HAP-1 (cell line): ENCODE measurements at regions not wholly inside any gene's neighbourhood (a gene's known extent, or its start where the extent isn't known, plus 50 kb on each side); places are given as distances from the start of the nearest gene placed in this dataset.

Source experiments
- DNase-seq, 2 experiments: peaks; one replicate each; pipeline ENCODE4 v3.0.0-alpha.2; 2016 to 2020; ENCODE audit warnings: low spot score in 2 of 2
- H3K27me3 ChIP-seq: fragments of 250-450 bp; sonication (Bioruptor Pico); 2 replicates; pipeline ENCODE4 v1.5.1; 2020; ENCODE audit warnings: low read depth, mild to moderate bottlenecking, moderate library complexity
- H3K36me3 ChIP-seq: fragments of 250-450 bp; sonication (Bioruptor Pico); replicated peaks from 2 replicates; pipeline ENCODE4 v1.5.1; 2020; ENCODE audit warnings: mild to moderate bottlenecking
- H3K4me1 ChIP-seq: fragments of 250-450 bp; sonication (Bioruptor Pico); 2 replicates; pipeline ENCODE4 v1.5.1; 2020; ENCODE audit warnings: mild to moderate bottlenecking
- H3K4me3 ChIP-seq: fragments of 250-450 bp; sonication (Bioruptor Pico); 2 replicates; pipeline ENCODE4 v1.5.1; 2020; ENCODE audit warnings: mild to moderate bottlenecking, moderate library complexity
- H3K9me3 ChIP-seq: fragments of 250-450 bp; sonication (Bioruptor Pico); 2 replicates; pipeline ENCODE4 v1.5.1; 2020; ENCODE audit warnings: mild to moderate bottlenecking, moderate library complexity
- in situ Hi-C: fragments of 300-500 bp; cut with MboI; formaldehyde crosslinking; loops from 3 replicates; pipeline ENCODE4 v1.14.3; 2020; ENCODE audit warnings: low sequenced_read_pairs, inconsistent platforms, mixed read lengths

DNA sequence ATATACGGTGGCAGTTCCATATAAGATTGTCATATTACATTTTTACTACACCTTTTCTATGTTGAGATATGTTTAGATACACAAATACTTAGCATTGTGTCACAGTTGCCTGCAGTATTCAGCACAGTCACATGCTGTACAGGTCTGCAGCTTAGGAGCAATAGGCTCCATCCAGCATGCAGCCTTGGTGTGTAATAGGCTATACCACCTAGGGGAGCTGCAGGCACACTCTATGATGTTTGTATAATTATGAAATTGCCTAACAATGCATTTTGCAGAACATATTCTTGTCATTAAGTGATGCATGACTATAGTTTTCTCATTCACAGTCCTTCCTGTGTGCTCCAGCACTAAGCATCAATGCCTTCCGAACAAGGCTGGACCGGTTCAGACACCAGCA is 133.4 kb downstream of the NDUFA10 start:
- Histone ChIP-seq H3K36me3 (no peaks in the 10 kb centered on the region), H3K4me3 (no peak overlapping the region), H3K27me3 (no peaks in the 10 kb centered on the region), H3K4me1 (no peaks in the 10 kb centered on the region), H3K9me3 (no peaks in the 10 kb centered on the region)
- in situ Hi-C loops = no loop called here
- DNase-seq = no peak

DNA sequence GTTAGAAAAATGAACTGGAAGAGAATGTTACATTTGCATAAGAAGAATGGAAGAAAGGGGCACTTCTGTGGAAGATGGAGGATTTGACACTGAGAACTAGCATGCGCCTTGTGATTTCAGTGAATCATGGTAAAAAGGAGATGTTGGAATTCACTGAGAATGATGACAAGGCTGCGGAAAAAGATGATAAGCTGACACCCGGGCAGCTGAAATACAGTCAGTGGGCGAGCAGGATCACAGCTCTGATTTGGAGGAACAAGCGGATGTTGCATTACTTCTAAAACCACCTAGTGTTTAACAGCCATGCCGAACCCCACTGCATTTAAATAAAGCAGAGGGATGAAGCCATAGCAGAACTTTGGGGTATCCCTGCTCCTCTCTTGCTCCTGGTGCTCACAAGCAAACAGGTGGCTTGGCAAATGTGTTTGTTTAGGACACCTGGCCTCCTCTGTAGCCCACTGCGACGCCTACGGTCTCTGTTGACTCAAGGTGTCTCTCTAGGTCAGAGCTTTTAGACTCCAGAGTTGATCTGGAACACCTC is 134.9 kb downstream of the NDUFA10 start:
- no peak for DNase-seq
- 0 out of 2 replicates have a peak, but pooled peaks cover 2% of the 10 kb centered on the region for H3K9me3 ChIP-seq
- H3K4me1 ChIP-seq = no peaks in the 10 kb centered on the region
- H3K4me3 ChIP-seq = no peak overlapping the region
- H3K36me3 ChIP-seq = no peaks in the 10 kb centered on the region
- no peaks in the 10 kb centered on the region for H3K27me3 ChIP-seq
- in situ Hi-C loops = no loop called here

DNA sequence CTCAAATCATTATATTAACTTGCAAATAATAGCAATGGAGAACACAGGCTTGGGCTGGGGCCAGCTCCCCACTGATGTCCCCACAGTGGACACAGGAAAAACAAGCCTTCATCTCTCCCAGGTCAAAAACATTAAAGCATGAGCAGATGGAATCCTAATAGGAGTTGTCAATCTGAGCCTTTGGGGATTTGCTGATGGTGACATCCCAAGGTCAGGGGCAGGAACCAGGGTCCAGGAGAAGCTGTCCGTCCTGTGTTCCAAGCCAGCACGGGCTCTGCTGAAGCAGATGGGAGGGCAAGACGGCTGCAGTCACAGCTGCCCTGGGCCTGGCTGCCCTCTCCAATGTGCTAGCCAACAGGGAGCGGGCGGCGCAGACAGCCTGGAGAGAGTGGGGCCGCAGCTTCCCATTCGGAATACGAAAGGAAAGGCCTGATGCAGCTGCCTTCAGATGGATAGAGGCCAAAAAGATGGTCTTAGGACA is 135.5 kb downstream of the NDUFA10 start:
- Histone ChIP-seq H3K4me1 (no peaks in the 10 kb centered on the region), H3K4me3 (no peak overlapping the region), H3K27me3 (no peaks in the 10 kb centered on the region), H3K36me3 (no peaks in the 10 kb centered on the region), H3K9me3 (peaks cover 8% of the 10 kb centered on the region; the same call in 1 of the 2 replicates)
- in situ Hi-C loops = no loop called here
- no peak for DNase-seq

DNA sequence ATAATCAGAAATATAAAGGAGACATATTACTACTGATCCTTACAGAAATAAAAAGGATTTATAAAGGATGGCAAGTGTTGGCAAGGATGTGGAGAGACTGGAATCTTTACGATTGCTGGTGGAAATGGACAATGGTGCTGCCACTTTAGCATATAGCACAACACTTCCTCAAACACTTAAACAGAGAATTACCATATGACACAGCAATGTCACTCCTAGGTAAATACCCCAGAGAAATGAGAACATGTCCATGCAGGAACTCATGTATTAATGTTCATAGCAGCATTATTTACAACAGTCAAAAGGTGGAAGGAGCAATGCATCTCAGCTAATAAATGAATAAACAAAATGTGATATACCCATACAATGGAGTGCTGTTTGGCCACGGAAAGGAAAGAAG is 137.5 kb downstream of the NDUFA10 start:
- peaks cover 9% of the 10 kb centered on the region; the same call in 1 of the 2 replicates for H3K9me3 ChIP-seq
- H3K4me1 ChIP-seq = no peaks in the 10 kb centered on the region
- no peak overlapping the region for H3K4me3 ChIP-seq
- in situ Hi-C loops = no loop called here
- no peaks in the 10 kb centered on the region for H3K27me3 ChIP-seq
- H3K36me3 ChIP-seq = no peaks in the 10 kb centered on the region
- DNase-seq = no peak

DNA sequence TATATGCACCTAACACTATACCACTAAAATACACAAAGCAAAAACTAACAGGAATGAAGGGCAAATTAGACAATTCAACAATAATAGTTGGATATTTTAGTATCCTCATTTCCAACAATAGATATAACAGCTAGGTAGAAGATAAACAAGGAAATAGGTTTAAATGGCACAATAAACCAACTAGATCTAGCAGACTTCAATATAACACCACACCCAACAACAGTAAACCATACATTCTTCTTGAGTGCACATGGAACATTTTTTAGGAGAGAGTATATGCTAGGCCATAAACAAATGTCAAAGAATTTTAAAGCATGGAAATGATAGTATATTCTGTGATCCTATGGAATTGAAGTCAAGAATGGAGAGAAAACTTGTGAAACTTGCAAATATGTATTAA is 138.4 kb downstream of the NDUFA10 start:
- Histone ChIP-seq H3K27me3 (no peaks in the 10 kb centered on the region), H3K4me1 (no peaks in the 10 kb centered on the region), H3K36me3 (no peaks in the 10 kb centered on the region), H3K9me3 (peaks cover 9% of the 10 kb centered on the region; the same call in 1 of the 2 replicates), H3K4me3 (no peak overlapping the region)
- in situ Hi-C loops = no loop called here
- no peak for DNase-seq

DNA sequence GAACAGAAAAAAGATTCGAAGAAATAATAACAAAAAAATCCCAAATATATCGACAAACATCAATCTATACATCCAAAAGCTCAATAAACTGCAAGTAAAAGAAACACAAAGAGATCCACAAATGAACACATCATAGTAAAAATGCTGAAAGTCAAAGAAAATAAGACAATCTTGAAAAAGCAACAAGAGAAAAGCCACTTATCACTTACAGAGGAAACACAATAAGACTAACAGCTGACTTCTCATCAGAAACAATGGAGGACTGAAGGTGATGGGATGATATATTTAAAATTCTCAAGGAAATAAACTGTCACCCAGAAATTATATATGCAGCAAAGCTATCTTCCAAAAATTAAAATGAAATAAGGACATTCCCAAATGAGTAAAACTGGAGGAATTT is 140.3 kb downstream of the NDUFA10 start:
- DNase-seq = no peak
- H3K36me3 ChIP-seq = no peaks in the 10 kb centered on the region
- H3K4me3 ChIP-seq = no peak overlapping the region
- H3K9me3 ChIP-seq = peaks cover 9% of the 10 kb centered on the region; the same call in 1 of the 2 replicates
- no peaks in the 10 kb centered on the region for H3K4me1 ChIP-seq
- no peaks in the 10 kb centered on the region for H3K27me3 ChIP-seq
- in situ Hi-C loops = no loop called here

DNA sequence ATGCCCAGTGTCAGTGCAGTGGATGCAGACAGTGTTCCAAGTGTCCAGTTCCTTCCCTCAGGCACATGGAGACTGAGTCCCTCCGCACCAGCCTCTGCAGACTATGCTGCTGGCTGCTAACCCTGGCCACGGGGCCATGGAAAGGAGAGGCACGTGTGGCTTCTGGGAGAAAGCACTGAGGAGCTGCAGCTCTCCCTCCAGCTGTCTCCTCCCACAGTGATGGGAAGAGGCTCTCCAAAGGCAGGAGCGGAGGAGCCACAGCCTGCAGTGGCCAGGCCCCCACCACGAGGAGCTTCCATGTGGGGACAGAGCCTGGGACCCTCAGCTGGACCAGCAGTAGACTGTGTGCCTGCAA is 141.1 kb downstream of the NDUFA10 start:
- Histone ChIP-seq H3K4me3 (no peak overlapping the region), H3K27me3 (no peaks in the 10 kb centered on the region), H3K36me3 (no peaks in the 10 kb centered on the region), H3K4me1 (no peaks in the 10 kb centered on the region), H3K9me3 (peaks cover 9% of the 10 kb centered on the region; the same call in 1 of the 2 replicates)
- DNase-seq = no peak
- in situ Hi-C loops = no loop called here

DNA sequence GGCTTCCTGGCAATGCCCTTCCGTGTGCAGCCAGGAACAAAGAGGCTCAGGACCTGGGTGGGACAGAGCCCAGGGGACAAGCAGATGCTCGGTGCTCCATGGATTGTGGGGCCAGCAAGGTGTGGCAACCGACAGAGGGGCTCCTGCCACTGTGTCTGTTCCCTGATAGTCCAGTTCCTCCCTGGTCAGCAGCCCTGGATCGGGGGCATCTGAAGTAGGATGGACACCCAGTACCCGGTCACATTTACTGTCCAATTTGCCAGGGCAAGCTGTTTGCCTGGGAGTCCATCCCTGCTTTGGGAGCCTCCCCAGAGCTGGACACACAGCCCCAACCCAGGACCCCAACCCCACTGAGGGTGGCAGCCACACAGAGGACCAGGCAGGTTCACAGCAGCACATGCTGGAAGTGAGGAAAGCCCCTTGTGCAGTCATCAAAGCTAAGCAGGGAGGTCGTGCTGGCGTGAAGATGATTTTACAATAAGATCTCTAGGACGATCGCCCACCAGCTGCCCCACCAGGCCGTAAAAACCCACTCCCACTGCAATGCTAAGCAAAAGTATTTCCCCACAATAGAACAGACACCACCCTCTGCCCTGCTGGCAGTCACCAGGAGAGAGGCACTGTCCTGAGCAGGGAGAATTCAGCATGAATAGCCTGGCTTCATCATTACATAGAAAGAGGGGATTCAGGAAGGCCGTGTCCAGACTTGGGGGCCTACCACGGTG is 141.7 kb downstream of the NDUFA10 start:
- DNase-seq = no peak
- Histone ChIP-seq H3K4me1 (no peaks in the 10 kb centered on the region), H3K36me3 (no peaks in the 10 kb centered on the region), H3K4me3 (no peak overlapping the region), H3K27me3 (no peaks in the 10 kb centered on the region), H3K9me3 (peaks cover 9% of the 10 kb centered on the region; the same call in 1 of the 2 replicates)
- in situ Hi-C loops = no loop called here

DNA sequence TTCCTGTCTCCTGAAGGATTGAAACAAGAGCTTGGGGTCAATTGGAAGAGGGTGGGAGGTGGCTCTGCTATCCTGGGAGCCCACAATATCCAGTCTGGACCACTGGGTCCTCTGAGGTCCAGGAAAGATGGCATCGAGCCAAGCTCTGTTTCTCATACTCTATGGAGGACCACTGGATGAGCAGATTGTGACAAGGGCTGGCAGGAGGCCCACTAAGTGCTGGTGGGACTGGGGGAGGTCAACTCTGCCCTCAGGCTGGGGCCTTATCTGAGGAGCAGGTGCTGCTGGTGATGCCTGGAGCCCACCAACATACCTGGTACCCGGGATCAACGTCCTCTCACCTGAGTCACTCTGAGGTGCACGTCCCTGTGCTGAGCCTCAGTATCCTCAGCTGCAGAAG is 142.4 kb downstream of the NDUFA10 start:
- Histone ChIP-seq H3K9me3 (peaks cover 9% of the 10 kb centered on the region; the same call in 1 of the 2 replicates), H3K36me3 (no peaks in the 10 kb centered on the region), H3K4me1 (no peaks in the 10 kb centered on the region), H3K4me3 (no peak overlapping the region), H3K27me3 (no peaks in the 10 kb centered on the region)
- no peak for DNase-seq
- in situ Hi-C loops = no loop called here

DNA sequence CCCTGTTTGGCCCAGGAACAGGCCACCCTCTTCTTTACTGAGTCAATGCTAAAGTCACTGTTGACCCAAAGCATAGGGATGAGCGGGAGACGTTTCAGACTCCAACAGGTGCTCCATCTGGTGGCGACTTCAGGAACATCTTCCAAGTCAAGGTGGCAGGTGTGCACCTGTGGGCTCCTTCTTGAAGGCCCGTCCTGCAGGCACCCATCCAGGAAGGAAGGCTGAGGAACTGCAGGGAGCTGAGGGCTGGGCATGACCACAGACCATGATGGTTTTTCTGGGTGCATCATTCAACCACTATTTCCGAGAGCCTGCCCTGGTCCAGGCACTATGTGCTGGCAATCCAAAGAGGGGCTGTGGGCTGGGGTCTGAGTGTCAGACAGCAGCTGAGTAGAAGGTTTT is 142.8 kb downstream of the NDUFA10 start:
- Histone ChIP-seq H3K9me3 (peaks cover 9% of the 10 kb centered on the region; the same call in 1 of the 2 replicates), H3K27me3 (no peaks in the 10 kb centered on the region), H3K36me3 (no peaks in the 10 kb centered on the region), H3K4me1 (no peaks in the 10 kb centered on the region), H3K4me3 (no peak overlapping the region)
- in situ Hi-C loops = no loop called here
- peak; percentile 5 to 57 for DNase-seq

DNA sequence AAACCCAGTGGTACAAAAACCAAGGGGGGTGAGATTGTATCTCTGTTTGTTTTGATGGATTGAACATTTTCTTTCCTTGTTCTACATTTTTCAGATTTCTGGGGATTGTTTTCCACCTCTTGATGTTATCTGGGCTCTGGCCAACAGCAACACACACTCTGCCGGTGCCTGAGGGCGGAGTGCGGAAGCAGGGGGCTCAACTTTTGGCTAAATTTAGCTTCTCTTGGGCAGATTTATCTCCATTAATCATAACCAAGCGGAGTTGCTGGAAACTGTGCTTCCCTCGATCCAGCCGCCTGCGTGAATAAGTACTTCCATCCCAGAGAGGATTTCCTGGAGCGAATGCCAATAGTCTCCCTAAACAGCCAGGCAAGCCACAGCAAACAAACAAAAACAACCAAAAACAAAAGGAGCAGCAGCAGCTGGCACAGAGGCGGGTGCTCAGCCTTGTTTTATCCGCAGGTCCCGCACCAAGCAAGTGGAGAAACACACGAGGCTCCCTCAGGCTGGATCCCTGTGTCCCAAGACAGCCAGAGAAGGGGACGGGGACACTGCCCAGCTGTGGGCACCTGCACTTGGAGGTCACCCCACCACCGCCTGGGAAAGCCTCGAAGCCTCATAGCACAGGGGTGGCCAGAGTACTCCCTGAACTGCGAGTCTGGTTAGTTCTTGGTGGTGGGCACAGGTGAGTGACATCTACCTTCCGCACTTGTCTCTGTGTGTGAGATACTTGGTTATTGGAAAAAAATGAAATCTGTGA is 143.4 kb downstream of the NDUFA10 start:
- in situ Hi-C loops = no loop called here
- Histone ChIP-seq H3K4me1 (no peaks in the 10 kb centered on the region), H3K27me3 (no peaks in the 10 kb centered on the region), H3K4me3 (no peak overlapping the region), H3K36me3 (no peaks in the 10 kb centered on the region), H3K9me3 (peaks cover 9% of the 10 kb centered on the region; the same call in 1 of the 2 replicates)
- DNase-seq = no peak

DNA sequence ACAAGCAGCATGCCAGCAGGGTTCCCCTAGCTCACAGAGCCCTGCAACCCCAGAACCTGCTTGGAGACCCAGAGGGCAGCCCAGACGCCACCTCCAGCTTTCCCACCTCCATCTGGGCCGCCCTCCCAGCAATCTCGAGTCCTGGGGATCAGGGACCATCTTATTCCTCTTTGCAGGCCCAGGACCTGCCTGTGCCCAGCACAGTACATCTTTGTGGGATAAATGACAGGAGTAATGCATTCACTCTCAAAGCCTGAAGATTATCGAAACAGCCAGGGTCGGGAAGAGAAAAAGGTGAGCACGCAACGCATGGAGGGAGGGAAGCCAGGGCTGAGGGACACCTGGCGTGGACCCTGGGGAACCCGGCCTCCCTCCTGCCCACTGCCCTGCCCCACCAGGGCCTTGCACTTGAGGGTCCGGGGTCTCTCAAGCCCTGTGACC is 144.1 kb downstream of the NDUFA10 start:
- Histone ChIP-seq H3K9me3 (peaks cover 9% of the 10 kb centered on the region; the same call in 1 of the 2 replicates), H3K27me3 (no peaks in the 10 kb centered on the region), H3K4me1 (no peaks in the 10 kb centered on the region), H3K36me3 (no peaks in the 10 kb centered on the region), H3K4me3 (no peak overlapping the region)
- in situ Hi-C loops = no loop called here
- DNase-seq = no peak

DNA sequence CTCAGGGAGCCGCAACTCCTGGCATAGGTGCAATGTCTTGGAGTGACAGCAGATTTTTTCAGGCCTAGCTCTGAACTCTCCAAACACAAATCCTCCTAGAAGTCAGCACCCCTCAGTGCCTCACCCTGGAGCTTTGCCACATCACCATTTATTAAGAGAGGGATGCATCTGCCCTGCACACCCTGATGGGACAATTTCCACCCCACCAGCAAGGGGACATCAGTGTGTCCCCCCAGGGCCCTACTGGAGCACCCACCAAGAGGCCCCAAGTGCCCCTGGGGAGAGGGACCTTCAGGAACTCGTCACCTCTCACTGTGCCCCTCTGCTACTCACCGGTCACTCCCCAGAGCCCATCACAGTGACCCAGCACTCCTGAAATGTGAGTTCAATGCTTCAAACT is 144.7 kb downstream of the NDUFA10 start:
- DNase-seq = no peak
- in situ Hi-C loops = no loop called here
- Histone ChIP-seq H3K4me1 (no peaks in the 10 kb centered on the region), H3K27me3 (no peaks in the 10 kb centered on the region), H3K36me3 (no peaks in the 10 kb centered on the region), H3K4me3 (no peak overlapping the region), H3K9me3 (peaks cover 8% of the 10 kb centered on the region; the same call in 1 of the 2 replicates)
